ENCODE measurements at regions not wholly inside any gene's neighbourhood (a gene's known extent, or its start where the extent isn't known, plus 50 kb on each side); places are given as distances from the start of the nearest gene placed in this dataset.
"Not testable (repeated sequence)": the region's sequence is repeated elsewhere in the genome, so short reads cannot be mapped to it uniquely, and the experiment has no call there.

DNA sequence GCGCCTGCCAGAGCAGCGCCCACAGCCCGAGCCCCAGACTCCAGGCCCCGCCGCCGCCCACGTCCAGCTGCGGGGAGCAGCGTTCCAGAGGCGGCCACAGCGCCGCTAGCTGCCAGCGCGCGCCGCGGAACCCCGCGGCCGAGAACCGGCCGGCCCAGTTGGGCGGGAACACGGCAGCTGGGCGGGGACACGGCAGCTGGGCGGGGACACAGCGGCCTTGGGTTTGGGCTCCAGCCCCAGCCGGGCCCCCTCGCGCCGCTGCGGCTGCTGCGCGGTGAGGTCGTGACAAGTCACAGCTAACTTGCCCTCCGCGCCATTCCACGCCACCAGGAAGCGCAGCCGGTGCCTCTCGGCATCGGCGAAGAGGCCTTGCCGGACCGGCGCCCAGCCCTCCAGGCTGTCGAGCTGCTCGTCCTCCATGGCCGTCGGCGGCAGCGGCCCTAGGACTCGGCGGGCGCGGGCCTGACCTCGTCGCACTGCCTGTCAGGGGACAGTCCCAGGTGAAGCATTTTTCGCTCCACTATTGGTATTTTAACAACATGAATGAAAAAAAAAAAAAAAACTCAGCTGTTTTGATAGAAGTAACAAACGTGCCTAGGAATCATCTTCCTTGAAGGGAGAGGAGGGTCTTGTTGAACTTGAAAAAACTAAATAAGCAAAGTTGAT, 56.6 kb upstream of the GOLGA8N start:
- H3K4me1 ChIP-seq (ENCODE audit: control insufficient read depth, extremely low read depth, insufficient read depth, low read length); H3K79me2 ChIP-seq (ENCODE audit: control insufficient read depth, insufficient read depth, low read length); dilution Hi-C loops (cut with MboI; ENCODE audit: extremely low pct_ligation_motif_present, low sequenced_read_pairs); FAIRE-seq; CTCF ChIA-PET; H3K9me1 ChIP-seq (replicated peaks; ENCODE audit: control insufficient read depth, extremely low read depth, insufficient read depth, low read length); H3K9ac ChIP-seq (replicated peaks; ENCODE audit: extremely low read depth, insufficient read depth, low read length); H3K36me3 ChIP-seq (ENCODE audit: control insufficient read depth in 2 of 2, extremely low read depth in 1 of 2, insufficient read depth in 2 of 2, low read length in 2 of 2); intact Hi-C loops (cut with micrococcal nuclease); POLR2A ChIA-PET; H3K9me3 ChIP-seq (replicated peaks; ENCODE audit: control insufficient read depth, insufficient read depth, low read length); H3K27ac ChIP-seq (ENCODE audit: insufficient read depth, low read depth, low read length); H3K27me3 ChIP-seq (ENCODE audit: control insufficient read depth in 2 of 2, insufficient read depth in 2 of 2, low read length in 2 of 2); H4K20me1 ChIP-seq (replicated peaks; ENCODE audit: control insufficient read depth, extremely low read depth, insufficient read depth, low read length): not testable (repeated sequence)
- H3K4me2 ChIP-seq (ENCODE audit: insufficient read depth, low read length) = peak overlapping the region; percentile 42
- DNase-seq (ENCODE audit: low read depth, low spot score) = peak; percentile 12
- H2AFZ ChIP-seq (ENCODE audit: low read depth, low read length) = peak overlapping the region; percentile 39
- peak overlapping the region in 1 of 3 experiments; percentile 41 for H3K4me3 ChIP-seq (replicated peaks in 1 of 3; ENCODE audit: insufficient read depth in 1 of 3, low read depth in 1 of 3, low read length in 3 of 3)
- BruUV-seq (replicated peaks) = TSS peak; percentile 85

GRCh38 chr15:32536057-32536493, 57.2 kb upstream of the GOLGA8N start:
- H2AFZ ChIP-seq (ENCODE audit: low read depth, low read length); H3K9ac ChIP-seq (replicated peaks; ENCODE audit: extremely low read depth, insufficient read depth, low read length); H3K79me2 ChIP-seq (ENCODE audit: control insufficient read depth, insufficient read depth, low read length); H3K27ac ChIP-seq (ENCODE audit: insufficient read depth, low read depth, low read length); FAIRE-seq; H3K9me3 ChIP-seq (replicated peaks; ENCODE audit: control insufficient read depth, insufficient read depth, low read length); H3K4me2 ChIP-seq (ENCODE audit: insufficient read depth, low read length); H4K20me1 ChIP-seq (replicated peaks; ENCODE audit: control insufficient read depth, extremely low read depth, insufficient read depth, low read length); H3K4me3 ChIP-seq (replicated peaks in 1 of 3; ENCODE audit: insufficient read depth in 1 of 3, low read depth in 1 of 3, low read length in 3 of 3); H3K9me1 ChIP-seq (replicated peaks; ENCODE audit: control insufficient read depth, extremely low read depth, insufficient read depth, low read length); H3K36me3 ChIP-seq (ENCODE audit: control insufficient read depth in 2 of 2, extremely low read depth in 1 of 2, insufficient read depth in 2 of 2, low read length in 2 of 2); POLR2A ChIA-PET; dilution Hi-C loops (cut with MboI; ENCODE audit: extremely low pct_ligation_motif_present, low sequenced_read_pairs); CTCF ChIA-PET; DNase-seq (ENCODE audit: low read depth, low spot score); BruUV-seq (replicated peaks); H3K27me3 ChIP-seq (ENCODE audit: control insufficient read depth in 2 of 2, insufficient read depth in 2 of 2, low read length in 2 of 2); H3K4me1 ChIP-seq (ENCODE audit: control insufficient read depth, extremely low read depth, insufficient read depth, low read length); intact Hi-C loops (cut with micrococcal nuclease): not testable (repeated sequence)

GRCh38 chr15:32535150-32535898, 57.9 kb upstream of the GOLGA8N start:
- H3K79me2 ChIP-seq (ENCODE audit: control insufficient read depth, insufficient read depth, low read length); dilution Hi-C loops (cut with MboI; ENCODE audit: extremely low pct_ligation_motif_present, low sequenced_read_pairs); intact Hi-C loops (cut with micrococcal nuclease); POLR2A ChIA-PET; H3K4me3 ChIP-seq (replicated peaks in 1 of 3; ENCODE audit: insufficient read depth in 1 of 3, low read depth in 1 of 3, low read length in 3 of 3); CTCF ChIA-PET; H2AFZ ChIP-seq (ENCODE audit: low read depth, low read length); FAIRE-seq; H3K27me3 ChIP-seq (ENCODE audit: control insufficient read depth in 2 of 2, insufficient read depth in 2 of 2, low read length in 2 of 2); H3K4me1 ChIP-seq (ENCODE audit: control insufficient read depth, extremely low read depth, insufficient read depth, low read length); H3K9ac ChIP-seq (replicated peaks; ENCODE audit: extremely low read depth, insufficient read depth, low read length); H3K27ac ChIP-seq (ENCODE audit: insufficient read depth, low read depth, low read length); H3K9me1 ChIP-seq (replicated peaks; ENCODE audit: control insufficient read depth, extremely low read depth, insufficient read depth, low read length); H3K4me2 ChIP-seq (ENCODE audit: insufficient read depth, low read length); H4K20me1 ChIP-seq (replicated peaks; ENCODE audit: control insufficient read depth, extremely low read depth, insufficient read depth, low read length); DNase-seq (ENCODE audit: low read depth, low spot score); BruUV-seq (replicated peaks); H3K9me3 ChIP-seq (replicated peaks; ENCODE audit: control insufficient read depth, insufficient read depth, low read length); H3K36me3 ChIP-seq (ENCODE audit: control insufficient read depth in 2 of 2, extremely low read depth in 1 of 2, insufficient read depth in 2 of 2, low read length in 2 of 2): not testable (repeated sequence)

DNA sequence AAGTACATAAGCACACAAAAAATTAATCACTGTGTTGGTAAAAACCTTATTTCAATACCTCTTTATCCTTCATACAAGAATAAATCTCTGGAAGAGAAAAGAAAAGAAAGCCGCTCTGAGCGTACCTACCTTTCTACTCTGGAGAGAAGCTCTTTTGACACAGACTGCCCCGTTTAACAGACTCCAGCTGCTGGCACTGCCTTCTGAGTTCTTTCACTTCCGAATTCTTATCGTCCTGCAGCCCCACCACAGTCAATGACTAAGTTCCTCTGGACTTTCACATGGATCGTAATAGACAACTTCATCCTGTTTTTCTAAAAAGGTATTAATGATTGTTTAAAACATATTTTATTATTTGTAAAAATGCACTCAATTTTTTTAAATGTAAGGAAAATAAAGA, 67.5 kb upstream of the GOLGA8O start:
- dilution Hi-C loops (cut with MboI; ENCODE audit: extremely low pct_ligation_motif_present, low sequenced_read_pairs); H3K9me1 ChIP-seq (replicated peaks; ENCODE audit: control insufficient read depth, extremely low read depth, insufficient read depth, low read length); H3K9ac ChIP-seq (replicated peaks; ENCODE audit: extremely low read depth, insufficient read depth, low read length); DNase-seq (ENCODE audit: low read depth, low spot score); H4K20me1 ChIP-seq (replicated peaks; ENCODE audit: control insufficient read depth, extremely low read depth, insufficient read depth, low read length); CTCF ChIA-PET; POLR2A ChIA-PET; H3K4me3 ChIP-seq (replicated peaks in 1 of 3; ENCODE audit: insufficient read depth in 1 of 3, low read depth in 1 of 3, low read length in 3 of 3); H2AFZ ChIP-seq (ENCODE audit: low read depth, low read length); H3K27me3 ChIP-seq (ENCODE audit: control insufficient read depth in 2 of 2, insufficient read depth in 2 of 2, low read length in 2 of 2); H3K36me3 ChIP-seq (ENCODE audit: control insufficient read depth in 2 of 2, extremely low read depth in 1 of 2, insufficient read depth in 2 of 2, low read length in 2 of 2); H3K4me2 ChIP-seq (ENCODE audit: insufficient read depth, low read length); BruUV-seq (replicated peaks); H3K79me2 ChIP-seq (ENCODE audit: control insufficient read depth, insufficient read depth, low read length); FAIRE-seq; intact Hi-C loops (cut with micrococcal nuclease); H3K27ac ChIP-seq (ENCODE audit: insufficient read depth, low read depth, low read length); H3K4me1 ChIP-seq (ENCODE audit: control insufficient read depth, extremely low read depth, insufficient read depth, low read length); H3K9me3 ChIP-seq (replicated peaks; ENCODE audit: control insufficient read depth, insufficient read depth, low read length): not testable (repeated sequence)

Data from endothelial cell of umbilical vein (primary cell).